ENCODE measurements at regions not wholly inside any gene's neighbourhood (a gene's known extent, or its start where the extent isn't known, plus 50 kb on each side); places are given as distances from the start of the nearest gene placed in this dataset.
A peak's percentile ranks its signal among the peaks of the same experiment; 100 is the strongest.

DNA sequence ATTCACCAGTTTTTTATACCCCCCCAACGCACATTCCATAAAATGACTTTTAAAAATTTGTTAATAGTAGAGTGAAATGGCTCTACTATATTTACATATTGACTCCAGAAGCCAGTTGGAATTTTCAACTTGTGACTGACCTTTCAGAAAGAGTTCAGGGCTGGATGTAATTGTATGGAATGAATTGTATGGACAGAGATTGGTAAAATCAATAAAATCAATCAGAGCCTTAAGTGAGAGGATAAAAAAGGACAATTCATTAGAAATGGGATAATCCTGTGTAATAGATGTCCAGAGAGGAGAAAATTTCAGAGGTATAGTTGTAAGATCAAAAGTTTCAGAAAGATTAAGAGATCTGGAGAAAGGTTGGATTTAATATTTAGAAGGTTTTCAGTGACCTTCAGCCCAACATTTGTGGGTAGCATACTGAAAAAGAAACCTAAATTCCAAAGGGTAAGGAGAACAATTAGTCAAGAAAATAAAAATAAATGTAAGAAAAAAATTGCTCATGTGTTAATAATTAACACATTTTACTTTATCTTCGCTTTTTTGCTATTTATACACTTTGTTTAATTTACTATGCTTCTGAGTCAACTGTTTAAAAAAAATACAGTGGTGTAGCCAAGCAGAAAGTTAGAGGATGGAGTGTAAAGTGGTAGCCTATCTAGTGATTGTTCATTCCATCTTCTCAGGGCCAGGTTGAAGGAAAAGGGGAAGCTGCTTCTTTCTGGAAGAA lies 385.4 kb upstream of the TMEFF2 start:
- H3K4me3 Mint-ChIP-seq (ENCODE audit: unreplicated experiment), result no peak overlapping the region
- no TSS peak for BruUV-seq (replicated peaks)
- CTCF ChIA-PET, result no interaction called here

DNA sequence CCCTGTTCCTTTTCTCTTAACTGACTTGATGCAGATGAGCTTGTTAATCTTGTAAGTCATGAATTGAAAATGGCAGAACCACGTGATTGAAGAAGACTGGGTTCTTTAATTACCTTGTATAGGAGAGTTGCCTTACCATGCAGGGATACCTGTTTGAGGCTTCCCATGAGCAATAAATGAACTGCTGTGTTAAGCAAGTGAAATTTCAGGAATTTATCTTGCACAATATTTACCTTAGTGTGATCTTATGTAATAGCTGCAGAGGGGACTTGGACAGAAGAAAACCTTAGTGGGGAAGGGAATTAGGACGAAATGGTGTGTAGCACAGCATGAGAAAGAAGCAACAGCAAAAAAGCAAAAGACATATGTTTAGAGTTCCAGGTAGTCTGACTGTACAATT lies 384.0 kb upstream of the TMEFF2 start:
- H3K27ac Mint-ChIP-seq (ENCODE audit: unreplicated experiment), result peak overlapping the region; percentile 46
- no peak overlapping the region for H3K4me3 ChIP-seq (ENCODE audit: low read depth, low read length)
- BruUV-seq (replicated peaks), result no TSS peak

More for the DNA sequence above, 385.4 kb upstream of the TMEFF2 start:
- Mint-ChIP-seq H3K4me1 (ENCODE audit: low read depth, unreplicated experiment) (peaks cover 15% of the 10 kb centered on the region), H3K36me3 (ENCODE audit: insufficient read depth, unreplicated experiment) (no peaks in the 10 kb centered on the region), H3K27me3 (ENCODE audit: insufficient read depth, unreplicated experiment) (no peaks in the 10 kb centered on the region), H3K27ac (ENCODE audit: unreplicated experiment) (no peak overlapping the region), H3K9me3 (ENCODE audit: unreplicated experiment) (no peaks in the 10 kb centered on the region)
- no peak overlapping the region for H3K4me3 ChIP-seq (ENCODE audit: low read depth, low read length)
- peaks cover 11% of the 10 kb centered on the region for H3K4me1 ChIP-seq
- intact Hi-C loops (cut with micrococcal nuclease; ENCODE audit: unreplicated experiment), result loop anchor here (2.0 kb wide), 1 partner anchor 37 kb away; no protein-coding TSS in a partner anchor
- POLR2A ChIA-PET, result no interaction called here
- no peaks in the 10 kb centered on the region for H3K36me3 ChIP-seq (ENCODE audit: control insufficient read depth, insufficient read depth, low read length)
- DNase-seq, result no peak
- no peaks in the 10 kb centered on the region for H3K27me3 ChIP-seq (replicated peaks; ENCODE audit: control insufficient read depth, insufficient read depth, low read length)
- H3K9me3 ChIP-seq, result no peaks in the 10 kb centered on the region
- TF ChIP-seq, protein P1, sequence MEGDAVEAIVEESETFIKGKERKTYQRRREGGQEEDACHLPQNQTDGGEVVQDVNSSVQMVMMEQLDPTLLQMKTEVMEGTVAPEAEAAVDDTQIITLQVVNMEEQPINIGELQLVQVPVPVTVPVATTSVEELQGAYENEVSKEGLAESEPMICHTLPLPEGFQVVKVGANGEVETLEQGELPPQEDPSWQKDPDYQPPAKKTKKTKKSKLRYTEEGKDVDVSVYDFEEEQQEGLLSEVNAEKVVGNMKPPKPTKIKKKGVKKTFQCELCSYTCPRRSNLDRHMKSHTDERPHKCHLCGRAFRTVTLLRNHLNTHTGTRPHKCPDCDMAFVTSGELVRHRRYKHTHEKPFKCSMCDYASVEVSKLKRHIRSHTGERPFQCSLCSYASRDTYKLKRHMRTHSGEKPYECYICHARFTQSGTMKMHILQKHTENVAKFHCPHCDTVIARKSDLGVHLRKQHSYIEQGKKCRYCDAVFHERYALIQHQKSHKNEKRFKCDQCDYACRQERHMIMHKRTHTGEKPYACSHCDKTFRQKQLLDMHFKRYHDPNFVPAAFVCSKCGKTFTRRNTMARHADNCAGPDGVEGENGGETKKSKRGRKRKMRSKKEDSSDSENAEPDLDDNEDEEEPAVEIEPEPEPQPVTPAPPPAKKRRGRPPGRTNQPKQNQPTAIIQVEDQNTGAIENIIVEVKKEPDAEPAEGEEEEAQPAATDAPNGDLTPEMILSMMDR (IDR thresholded peaks at IDR 0.05; ENCODE audit: insufficient read depth in 1 of 2, low read depth in 1 of 2, low read length in 1 of 2, severe bottlenecking in 1 of 2, unreplicated experiment in 1 of 2), result no peak

DNA sequence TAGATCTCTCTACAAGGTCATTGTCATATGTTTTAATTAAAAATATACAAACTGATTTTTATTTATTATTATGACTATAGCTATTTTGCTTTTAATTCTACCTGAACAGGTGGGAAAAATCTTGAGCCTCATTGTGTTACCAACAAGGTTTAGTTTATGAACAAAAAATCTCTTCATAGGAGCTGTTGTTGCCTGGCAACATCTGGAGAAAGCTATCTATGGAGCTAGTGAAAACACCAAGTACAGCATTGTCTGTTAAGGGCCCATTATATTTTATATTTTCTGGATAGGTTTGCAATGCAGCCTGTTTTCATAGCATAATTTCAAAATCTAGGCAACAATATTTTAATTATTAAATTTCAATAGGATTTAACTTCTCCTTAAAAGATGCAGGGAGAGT lies 383.0 kb upstream of the TMEFF2 start:
- Histone ChIP-seq H3K36me3 (ENCODE audit: control insufficient read depth, insufficient read depth, low read length) (no peaks in the 10 kb centered on the region), H3K27me3 (replicated peaks; ENCODE audit: control insufficient read depth, insufficient read depth, low read length) (no peaks in the 10 kb centered on the region), H3K4me3 (ENCODE audit: low read depth, low read length) (no peak overlapping the region), H3K9me3 (no peaks in the 10 kb centered on the region), H3K4me1 (peaks cover 11% of the 10 kb centered on the region)
- ChIA-PET POLR2A (no interaction called here), CTCF (no interaction called here)
- BruUV-seq (replicated peaks), result no TSS peak
- no peak for DNase-seq
- no peaks in the 10 kb centered on the region for H3K9me3 Mint-ChIP-seq (ENCODE audit: unreplicated experiment)
- intact Hi-C loops (cut with micrococcal nuclease; ENCODE audit: unreplicated experiment), result loop anchor here (2.0 kb wide), 1 partner anchor 35 kb away; no protein-coding TSS in a partner anchor
- no peaks in the 10 kb centered on the region for H3K36me3 Mint-ChIP-seq (ENCODE audit: insufficient read depth, unreplicated experiment)
- TF ChIP-seq, protein P1 (IDR thresholded peaks at IDR 0.05; ENCODE audit: insufficient read depth in 1 of 2, low read depth in 1 of 2, low read length in 1 of 2, severe bottlenecking in 1 of 2, unreplicated experiment in 1 of 2), result no peak
- peaks cover 15% of the 10 kb centered on the region for H3K4me1 Mint-ChIP-seq (ENCODE audit: low read depth, unreplicated experiment)
- H3K27ac Mint-ChIP-seq (ENCODE audit: unreplicated experiment), result no peak overlapping the region
- H3K27me3 Mint-ChIP-seq (ENCODE audit: insufficient read depth, unreplicated experiment), result no peaks in the 10 kb centered on the region
- H3K4me3 Mint-ChIP-seq (ENCODE audit: unreplicated experiment), result no peak overlapping the region

More for the DNA sequence above, 384.0 kb upstream of the TMEFF2 start:
- Mint-ChIP-seq H3K4me3 (ENCODE audit: unreplicated experiment) (no peak overlapping the region), H3K9me3 (ENCODE audit: unreplicated experiment) (no peaks in the 10 kb centered on the region), H3K36me3 (ENCODE audit: insufficient read depth, unreplicated experiment) (no peaks in the 10 kb centered on the region), H3K27me3 (ENCODE audit: insufficient read depth, unreplicated experiment) (no peaks in the 10 kb centered on the region), H3K4me1 (ENCODE audit: low read depth, unreplicated experiment) (peaks cover 15% of the 10 kb centered on the region)
- H3K4me1 ChIP-seq, result peaks cover 11% of the 10 kb centered on the region
- H3K27me3 ChIP-seq (replicated peaks; ENCODE audit: control insufficient read depth, insufficient read depth, low read length), result no peaks in the 10 kb centered on the region
- DNase-seq, result peak in 1 of 2 experiments; percentile 48
- CTCF ChIA-PET, result interaction anchor here (1.2 kb wide), 1 partner anchor 767 kb away, joined by 3 read pairs; no protein-coding TSS in a partner anchor
- no peaks in the 10 kb centered on the region for H3K36me3 ChIP-seq (ENCODE audit: control insufficient read depth, insufficient read depth, low read length)
- POLR2A ChIA-PET, result no interaction called here
- TF ChIP-seq, protein P1 (IDR thresholded peaks at IDR 0.05; ENCODE audit: insufficient read depth in 1 of 2, low read depth in 1 of 2, low read length in 1 of 2, severe bottlenecking in 1 of 2, unreplicated experiment in 1 of 2), result no peak
- intact Hi-C loops (cut with micrococcal nuclease; ENCODE audit: unreplicated experiment), result loop anchor here (2.0 kb wide), 1 partner anchor 36 kb away; no protein-coding TSS in a partner anchor
- no peaks in the 10 kb centered on the region for H3K9me3 ChIP-seq
